Endothelial cell of umbilical vein (primary cell): ENCODE measurements at regions not wholly inside any gene's neighbourhood (a gene's known extent, or its start where the extent isn't known, plus 50 kb on each side); places are given as distances from the start of the nearest gene placed in this dataset.

ENCODE experiments used
- CTCF ChIP-seq, 2 donors: IDR thresholded peaks; 1 replicate in 1 of 2; 2 replicates in 1 of 2; pipeline ENCODE4 v1.5.1; 2011; ENCODE audit warnings: low read length in 2 of 2, mild to moderate bottlenecking in 2 of 2, moderate library complexity in 2 of 2, control low read depth in 1 of 2, inconsistent platforms in 1 of 2, low read depth in 1 of 2; ENCODE audit not compliant: insufficient read depth in 1 of 2; ENCODE audit errors: extremely low read depth in 1 of 2
- EZH2 ChIP-seq: IDR thresholded peaks from 2 replicates; pipeline ENCODE4 v1.6.1; 2012; ENCODE audit warnings: borderline replicate concordance, low read depth, mild to moderate bottlenecking, moderate library complexity, low read length, inconsistent platforms; ENCODE audit not compliant: severe bottlenecking
- JUN ChIP-seq: IDR thresholded peaks from 2 replicates; pipeline ENCODE4 v1.6.1; 2011; ENCODE audit warnings: borderline replicate concordance, low read depth; ENCODE audit not compliant: insufficient read length, insufficient read depth
- MAX ChIP-seq: IDR thresholded peaks from 2 replicates; pipeline ENCODE4 v1.6.1; 2011; ENCODE audit not compliant: insufficient read depth, insufficient read length
- MYC ChIP-seq: IDR thresholded peaks from one replicate; pipeline ENCODE4 v1.6.1; 2011; ENCODE audit warnings: mild to moderate bottlenecking, low read depth, low read length
- POLR2A ChIP-seq: IDR thresholded peaks from 2 replicates; pipeline ENCODE4 v1.6.1; 2012; ENCODE audit warnings: low read depth, mild to moderate bottlenecking, control low read depth, low read length
- POLR2AphosphoS5 ChIP-seq: IDR thresholded peaks from 2 replicates; pipeline ENCODE4 v1.6.1; 2012; ENCODE audit warnings: low read depth, mild to moderate bottlenecking, control low read depth, low read length, moderate library complexity; ENCODE audit not compliant: insufficient read depth

- TF ChIP-seq CTCF (IDR thresholded peaks at IDR 0.05; ENCODE audit: extremely low read depth in 1 of 2, insufficient read depth in 1 of 2, low read depth in 1 of 2, low read length in 2 of 2) (no peak), POLR2A (no peak), POLR2AphosphoS5 (no peak), JUN (no peak), MYC (no peak), EZH2 (no peak), MAX (no peak)
These were observed 153.2 kb upstream of the LYZL2 start for GRCh38 chr10:30782537-30783461.
